HG03025 (cell line): ENCODE measurements at regions not wholly inside any gene's neighbourhood (a gene's known extent, or its start where the extent isn't known, plus 50 kb on each side); places are given as distances from the start of the nearest gene placed in this dataset.
"Not testable (repeated sequence)": the region's sequence is repeated elsewhere in the genome, so short reads cannot be mapped to it uniquely, and the experiment has no call there.

Experiments used
- ATAC-seq: cut with Tn5 transposase; IDR thresholded peaks from one replicate; pipeline ENCODE4 v1.9.1; 2021; ENCODE audit warnings: mild to moderate bottlenecking, moderate library complexity; ENCODE audit not compliant: unreplicated experiment, low FRiP score

DNA sequence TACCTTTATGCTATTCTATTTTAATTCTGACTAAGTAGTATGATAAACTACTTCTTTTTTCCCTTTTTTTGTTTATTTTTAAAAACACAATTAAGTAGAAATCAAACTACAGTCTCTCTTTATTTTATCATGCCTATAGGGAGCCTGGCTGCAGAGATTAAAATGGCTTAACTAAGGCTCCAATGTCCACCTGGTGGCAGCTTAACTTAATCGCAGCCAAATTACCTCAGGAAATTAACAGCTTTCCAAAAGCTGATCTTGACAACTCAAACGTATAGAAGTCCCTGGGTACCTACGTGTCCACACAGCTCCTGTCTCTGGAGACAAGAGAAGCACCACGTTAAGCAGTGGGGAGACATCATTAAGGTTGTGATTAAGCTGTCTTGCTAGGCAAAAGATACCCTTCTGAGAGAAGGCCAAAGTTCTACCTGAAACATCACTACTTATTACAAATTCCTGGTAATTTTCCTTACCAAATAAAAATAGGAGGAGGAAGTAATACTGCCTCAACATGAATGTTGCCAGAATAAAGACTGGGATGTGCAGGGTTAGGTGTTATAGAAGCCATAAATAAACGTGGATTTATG lies 63.2 kb upstream of the SNX19 start:
- no peak for ATAC-seq

DNA sequence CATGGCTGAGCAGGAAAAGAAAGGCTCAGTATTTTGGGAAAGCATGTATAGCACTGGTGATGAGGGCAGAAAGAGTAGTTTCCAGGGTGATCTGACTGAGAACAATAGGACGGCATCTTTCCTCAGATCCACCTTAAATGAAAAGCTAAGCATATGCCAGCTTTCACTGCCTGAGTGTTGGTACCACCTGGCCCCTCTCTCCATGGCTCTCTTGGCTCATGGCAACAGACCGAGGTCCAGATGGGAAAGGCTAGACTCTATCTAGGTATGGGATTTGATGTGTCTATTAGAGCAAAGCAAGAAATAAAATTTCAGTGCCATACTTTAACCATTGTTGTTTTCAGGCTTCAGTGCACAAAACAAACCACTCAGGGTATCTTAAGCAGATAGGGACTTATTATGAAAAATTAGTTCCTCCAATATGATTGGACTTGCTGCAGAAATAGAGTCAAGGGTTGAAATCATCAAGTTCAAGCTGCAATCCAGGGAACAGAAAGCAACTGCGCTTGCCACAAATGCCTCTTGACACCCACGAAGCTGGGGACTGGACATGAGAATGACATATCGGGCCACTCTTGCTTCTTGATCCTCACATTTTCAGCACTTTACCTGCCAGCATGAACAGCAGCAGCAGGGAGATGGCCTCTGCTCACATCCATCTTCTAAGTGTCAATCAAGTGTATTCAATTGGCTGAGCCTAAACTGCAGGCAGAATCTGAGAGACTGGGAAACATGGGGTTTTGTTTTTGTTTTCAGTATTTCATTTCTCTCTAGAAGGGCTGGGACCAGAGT lies 64.0 kb upstream of the SNX19 start:
- no peak for ATAC-seq

DNA sequence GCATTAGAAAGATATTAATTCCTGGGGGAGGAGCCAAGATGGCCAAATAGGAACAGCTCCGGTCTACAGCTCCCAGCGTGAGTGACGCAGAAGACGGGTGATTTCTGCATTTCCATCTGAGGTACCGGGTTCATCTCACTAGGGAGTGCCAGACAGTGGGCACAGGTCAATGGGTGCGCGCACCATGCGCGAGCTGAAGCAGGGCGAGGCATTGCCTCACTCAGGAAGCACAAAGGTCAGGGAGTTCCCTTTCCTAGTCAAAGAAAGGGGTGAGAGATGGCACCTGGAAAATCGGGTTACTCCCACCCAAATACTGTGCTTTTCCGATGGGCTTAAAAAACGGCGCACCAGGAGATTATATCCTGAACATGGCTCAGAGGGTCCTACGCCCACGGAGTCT lies 68.0 kb upstream of the SNX19 start:
- not testable (repeated sequence) for ATAC-seq

DNA sequence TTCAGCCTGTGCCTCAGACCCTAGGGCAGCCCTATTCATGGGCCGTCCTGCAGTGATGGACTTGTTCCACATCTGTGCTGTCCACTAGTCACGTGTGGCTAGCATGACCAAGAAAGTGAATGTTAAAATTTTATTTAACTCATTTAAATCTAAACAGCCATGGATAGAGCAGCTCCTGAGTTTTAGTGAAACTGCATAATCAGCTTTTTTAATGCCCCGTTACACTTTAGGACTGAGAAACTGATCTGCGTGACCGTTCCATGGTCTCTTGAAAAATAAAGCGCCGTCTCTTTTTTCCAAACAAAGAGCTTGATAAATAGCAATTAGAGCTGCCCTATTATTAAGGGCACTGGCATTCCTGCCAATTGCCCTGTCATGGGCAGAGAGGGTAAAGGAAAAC lies 76.5 kb upstream of the SNX19 start:
- no peak for ATAC-seq

DNA sequence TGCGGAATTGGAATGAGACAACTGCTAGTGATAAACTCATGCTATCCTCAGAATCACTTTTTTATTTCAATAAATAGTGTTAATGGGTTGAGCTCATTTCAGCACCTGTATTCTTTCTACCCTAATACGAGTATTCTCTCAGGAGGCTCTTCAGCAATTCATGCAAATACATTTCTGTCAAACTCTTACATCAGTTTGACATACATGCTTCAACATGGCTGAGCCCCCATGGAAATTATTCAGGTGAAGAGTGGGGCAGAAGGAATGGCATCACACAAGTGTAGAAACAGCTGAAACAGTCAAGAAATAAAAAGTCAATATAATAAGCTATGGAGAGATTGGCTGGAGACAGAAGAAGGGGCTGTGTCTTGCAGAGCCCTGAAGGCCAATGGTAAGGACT lies 77.8 kb upstream of the SNX19 start:
- ATAC-seq, result no peak

DNA sequence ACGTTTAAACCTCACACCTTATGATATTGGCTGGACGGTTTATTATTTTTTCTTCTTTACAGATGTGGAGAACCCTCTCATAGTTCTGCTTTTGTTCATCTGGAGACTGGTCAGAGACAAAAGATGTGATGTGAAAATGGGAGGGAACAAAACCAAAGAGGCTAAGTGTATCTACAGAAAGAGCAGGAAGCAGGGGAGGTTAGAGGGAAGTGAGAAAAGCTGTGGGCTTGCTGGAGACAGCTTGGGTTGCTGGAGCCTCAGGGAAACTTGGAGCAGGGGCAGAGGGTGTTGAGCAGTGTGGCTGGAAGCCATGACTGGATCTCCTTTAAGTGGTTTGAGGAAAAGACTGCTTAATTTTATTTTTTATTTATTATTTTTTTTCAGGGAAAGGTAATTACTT lies 79.0 kb upstream of the SNX19 start:
- ATAC-seq, result no peak

DNA sequence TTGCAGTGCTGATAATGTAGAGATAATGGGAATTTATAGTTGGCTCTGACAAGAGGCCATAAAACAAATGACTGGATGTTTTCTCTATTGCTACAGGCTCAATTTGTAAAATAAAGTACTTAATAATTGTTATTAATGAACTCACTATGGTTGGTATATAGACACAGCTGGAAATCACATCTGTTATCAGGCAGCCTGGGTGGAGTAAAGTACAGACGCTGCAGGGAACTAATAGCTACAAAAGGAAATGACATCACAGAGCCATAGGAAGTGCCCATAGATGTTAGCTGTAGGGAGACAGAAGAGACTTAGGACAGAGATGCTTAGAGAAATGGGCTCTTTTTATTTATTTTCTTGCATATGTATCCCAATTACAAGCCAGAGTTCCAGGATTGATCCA lies 81.0 kb upstream of the SNX19 start:
- ATAC-seq, result no peak

DNA sequence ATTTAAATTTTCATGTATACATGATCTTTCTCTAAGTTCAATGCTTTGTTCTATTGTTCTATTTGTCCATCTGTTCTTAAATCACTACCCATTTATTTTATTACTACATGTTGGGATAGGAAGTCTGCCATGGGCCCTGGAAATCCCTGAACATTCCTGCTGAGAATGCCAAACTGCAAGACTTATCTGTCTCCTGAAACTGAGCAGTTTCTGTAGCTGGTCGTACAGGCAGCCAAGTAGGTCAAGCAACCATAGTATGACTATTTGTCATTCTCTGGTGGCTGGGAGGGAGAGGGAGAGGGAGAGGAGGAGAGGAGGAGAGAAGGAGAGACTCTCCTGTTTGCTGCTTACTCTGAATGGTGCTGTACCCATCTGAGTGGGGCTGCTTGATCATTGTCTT lies 82.8 kb upstream of the SNX19 start:
- no peak for ATAC-seq

DNA sequence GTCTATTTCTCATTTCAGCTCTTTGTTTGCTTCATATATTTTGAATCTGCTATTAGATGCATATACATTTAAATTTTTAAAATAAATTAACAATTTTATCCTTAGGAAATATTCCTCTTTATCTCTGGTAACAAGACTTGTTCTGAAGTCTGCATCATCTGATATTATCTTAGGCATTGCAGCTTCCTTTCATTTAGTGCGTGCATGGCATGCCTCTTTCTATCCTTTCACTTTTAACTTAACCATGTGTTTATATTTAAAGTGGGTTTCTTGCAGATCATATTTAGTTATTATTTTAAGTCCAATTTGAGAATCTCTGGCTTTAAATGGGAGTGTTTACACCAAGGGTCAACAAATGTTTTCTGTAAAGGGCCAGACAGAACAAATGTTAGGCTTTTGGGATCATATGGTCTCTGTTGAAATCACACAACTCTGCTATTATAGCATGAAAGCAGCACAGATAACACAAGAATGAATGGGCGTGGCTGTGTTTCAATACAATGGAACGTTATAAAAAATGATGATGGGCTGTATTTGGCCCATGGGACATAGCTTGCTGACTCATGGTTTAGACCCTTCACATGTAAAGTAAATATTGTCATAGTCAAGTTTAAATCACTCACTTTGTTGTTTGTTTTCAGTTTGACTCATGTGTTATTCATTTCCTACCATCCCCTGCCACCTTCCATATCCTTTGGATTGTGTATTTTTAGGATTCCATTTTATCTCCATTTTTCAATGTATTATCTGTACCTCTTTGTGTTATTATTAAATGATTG lies 83.9 kb upstream of the SNX19 start:
- no peak for ATAC-seq

DNA sequence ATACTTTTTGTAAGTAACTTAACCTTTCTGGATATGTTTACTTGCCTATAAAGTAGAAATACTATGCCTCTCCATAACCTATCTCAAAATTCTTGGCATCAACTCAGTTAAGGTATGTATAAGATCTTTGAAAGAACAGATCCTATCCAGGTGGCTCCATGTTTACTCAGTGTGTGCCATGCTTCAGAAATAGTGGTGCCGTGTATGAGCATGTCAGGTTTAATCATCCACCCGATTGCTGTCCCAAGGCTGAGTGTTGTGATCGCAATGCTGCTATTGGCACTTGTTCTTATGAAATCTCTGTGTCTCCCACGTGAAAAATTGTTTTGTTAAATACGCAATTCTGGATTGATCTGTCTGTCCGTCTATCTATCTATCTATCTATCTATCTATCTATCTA lies 85.9 kb upstream of the SNX19 start:
- no peak for ATAC-seq

DNA sequence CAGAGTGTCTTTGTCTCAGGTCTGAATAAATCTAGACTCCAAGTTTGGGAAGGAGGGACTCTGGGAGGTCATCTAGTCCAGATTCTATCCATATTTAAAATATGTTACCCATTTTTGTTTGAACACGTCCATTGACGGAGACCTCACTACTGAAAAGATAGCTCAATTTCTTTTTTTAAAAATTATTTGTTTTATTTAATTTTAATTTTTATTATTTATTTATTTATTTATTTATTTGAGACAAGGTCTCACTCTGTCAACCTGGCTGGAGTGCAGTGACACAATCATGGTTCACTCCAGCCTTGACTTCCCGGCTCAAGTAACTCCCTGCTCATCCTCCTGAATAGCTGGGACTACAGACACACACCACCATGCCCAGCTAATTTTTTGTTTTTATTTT lies 89.5 kb upstream of the SNX19 start:
- no peak for ATAC-seq

DNA sequence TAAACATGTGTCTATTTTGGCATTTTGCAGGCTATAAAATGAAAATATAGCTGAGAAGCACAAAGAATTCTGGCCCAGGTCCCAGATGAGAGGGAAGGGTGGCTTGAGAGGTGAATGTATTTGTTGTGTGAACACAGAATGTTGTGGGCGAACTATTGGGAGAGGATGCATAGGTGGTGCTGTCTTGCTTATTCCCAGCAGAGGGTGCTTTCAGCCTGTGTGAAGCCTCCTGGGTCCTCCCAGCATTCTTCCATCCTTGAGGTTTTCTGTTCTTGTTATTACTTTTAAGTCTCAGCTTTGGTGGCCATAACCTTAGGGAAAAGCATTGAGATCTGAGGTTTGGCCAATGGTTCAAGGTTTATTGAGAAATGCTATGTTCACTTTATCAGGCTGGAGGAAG lies 108.7 kb upstream of the SNX19 start:
- no peak for ATAC-seq

DNA sequence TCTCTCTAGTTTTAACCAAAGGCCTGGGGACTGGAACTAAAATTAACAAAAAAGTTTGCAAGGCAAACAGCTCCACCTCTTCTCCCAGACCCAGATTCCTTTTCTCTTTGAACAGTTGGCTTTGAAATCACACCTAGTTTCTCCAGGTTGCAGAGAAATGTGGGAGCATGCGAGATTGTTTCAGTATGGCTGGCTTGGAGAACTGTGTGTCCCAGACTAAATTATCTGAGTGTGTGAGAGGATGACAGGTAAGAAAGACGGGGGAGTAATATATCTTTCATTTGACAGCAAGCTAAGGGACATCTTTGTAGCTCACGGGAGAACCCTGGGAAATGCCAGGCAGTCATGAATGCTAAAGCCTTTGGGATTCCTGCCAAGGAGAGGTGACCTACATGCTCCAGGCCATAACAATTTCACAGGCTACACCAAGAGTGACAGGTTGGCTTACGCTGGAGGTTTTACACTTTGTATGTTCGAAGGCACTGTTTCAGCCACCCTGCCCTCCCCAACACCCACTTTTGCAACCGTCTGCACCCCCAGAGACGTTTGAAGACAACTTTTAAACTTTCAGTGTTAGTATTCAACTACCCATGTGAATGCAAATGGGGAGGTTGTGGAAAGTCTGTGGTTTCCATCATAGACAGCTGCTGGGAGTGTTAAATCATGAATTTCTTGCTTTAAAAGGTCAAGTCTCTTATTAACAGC lies 109.3 kb upstream of the SNX19 start:
- peak; percentile 62 for ATAC-seq

DNA sequence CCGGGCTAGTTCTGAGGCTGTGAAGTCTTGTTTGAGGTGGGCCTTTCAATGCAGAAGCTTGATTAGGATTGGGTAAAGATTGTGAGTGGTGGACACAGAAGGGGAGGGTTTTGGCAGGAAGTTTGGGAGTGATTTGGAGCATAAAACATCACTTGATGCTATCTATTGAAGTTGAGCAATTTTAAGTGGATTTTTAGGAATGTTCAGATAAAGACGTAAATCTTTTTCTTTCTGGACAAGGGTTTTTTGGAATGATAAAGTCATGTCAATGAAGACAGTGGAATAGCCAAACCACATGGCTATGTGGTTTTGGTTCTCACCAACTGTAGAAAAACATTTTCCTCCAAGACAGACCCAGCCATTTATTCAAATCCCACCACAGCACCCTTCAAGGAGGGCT lies 111.2 kb upstream of the SNX19 start:
- ATAC-seq, result no peak

DNA sequence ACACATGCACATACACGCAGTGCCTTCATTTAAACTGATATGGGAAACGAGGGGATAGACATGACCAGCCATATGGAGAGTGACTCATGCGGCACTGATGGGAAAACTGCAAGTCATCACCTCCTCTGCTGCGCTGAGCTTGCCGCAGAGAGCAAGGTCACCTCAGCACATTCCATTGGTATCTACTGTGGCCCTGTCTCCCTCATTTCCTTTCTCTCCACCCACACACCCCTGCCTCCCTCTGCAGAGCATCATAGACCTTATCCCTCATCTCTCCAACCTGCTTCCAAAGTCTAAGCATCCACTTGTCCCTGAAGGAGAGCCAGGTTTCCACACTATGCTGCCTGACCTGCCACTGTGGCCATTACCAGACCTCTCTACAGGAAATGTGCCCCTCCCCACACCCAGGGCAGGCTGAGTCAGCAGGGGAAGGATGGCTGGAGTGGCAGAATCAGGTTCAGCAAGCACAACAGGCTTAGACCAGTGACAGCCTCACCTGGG lies 116.9 kb upstream of the SNX19 start:
- no peak for ATAC-seq

DNA sequence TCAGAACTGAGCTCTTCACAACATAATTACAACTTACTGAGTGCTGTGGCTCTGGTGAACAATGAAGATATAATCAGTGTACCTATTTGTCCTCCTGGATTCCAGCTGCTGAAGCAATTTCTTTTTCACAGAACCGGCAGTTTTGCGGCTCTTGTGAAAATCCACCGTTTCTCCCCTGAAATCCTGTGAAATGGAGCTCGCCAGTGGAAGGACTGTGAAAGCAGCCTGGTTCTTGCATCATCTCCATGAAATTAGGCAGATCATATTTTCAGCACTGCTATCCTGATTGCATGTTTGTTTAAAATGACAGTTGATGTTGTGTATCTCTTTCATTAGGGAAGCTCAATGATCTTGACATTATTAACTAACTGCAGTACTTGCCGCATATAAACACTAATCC lies 120.2 kb upstream of the SNX19 start:
- ATAC-seq, result no peak

DNA sequence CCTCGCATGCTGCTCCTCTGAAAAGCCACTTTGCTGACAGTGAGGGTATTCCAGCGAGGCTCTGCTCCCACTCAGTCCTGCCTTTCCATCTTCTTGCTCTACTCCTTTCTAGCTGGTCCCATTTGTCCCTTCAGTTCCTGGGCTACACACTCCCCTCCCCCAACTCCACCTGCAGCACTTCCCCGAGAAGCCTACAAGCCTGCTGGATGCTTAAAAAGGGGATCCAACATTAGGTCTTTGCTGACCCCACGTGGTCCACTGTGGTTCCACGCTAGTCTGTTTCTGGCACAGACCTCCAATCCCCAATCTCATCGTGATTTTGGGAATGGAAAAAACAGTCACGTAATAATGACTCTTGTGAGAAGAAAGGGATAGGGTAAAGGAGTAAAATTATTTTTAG lies 121.6 kb upstream of the SNX19 start:
- no peak for ATAC-seq

DNA sequence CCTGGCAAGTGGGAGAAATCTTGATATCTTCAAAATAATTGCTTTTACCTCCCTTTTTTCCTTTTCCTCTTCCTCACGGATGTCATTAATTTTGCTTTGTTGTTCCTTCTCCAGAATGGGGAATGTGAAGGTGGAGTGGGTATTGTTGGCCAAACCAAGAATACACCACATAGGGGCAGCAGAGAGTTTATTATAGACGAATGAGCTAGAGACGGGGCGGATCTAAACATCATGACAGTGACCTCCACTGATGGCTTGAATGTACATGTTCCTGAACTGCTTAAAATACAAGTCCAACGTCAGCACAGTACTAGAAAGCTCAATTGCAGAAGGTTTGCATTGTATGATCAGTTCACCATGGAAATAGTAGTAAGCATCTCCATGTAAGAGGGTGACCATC lies 122.3 kb upstream of the SNX19 start:
- no peak for ATAC-seq

DNA sequence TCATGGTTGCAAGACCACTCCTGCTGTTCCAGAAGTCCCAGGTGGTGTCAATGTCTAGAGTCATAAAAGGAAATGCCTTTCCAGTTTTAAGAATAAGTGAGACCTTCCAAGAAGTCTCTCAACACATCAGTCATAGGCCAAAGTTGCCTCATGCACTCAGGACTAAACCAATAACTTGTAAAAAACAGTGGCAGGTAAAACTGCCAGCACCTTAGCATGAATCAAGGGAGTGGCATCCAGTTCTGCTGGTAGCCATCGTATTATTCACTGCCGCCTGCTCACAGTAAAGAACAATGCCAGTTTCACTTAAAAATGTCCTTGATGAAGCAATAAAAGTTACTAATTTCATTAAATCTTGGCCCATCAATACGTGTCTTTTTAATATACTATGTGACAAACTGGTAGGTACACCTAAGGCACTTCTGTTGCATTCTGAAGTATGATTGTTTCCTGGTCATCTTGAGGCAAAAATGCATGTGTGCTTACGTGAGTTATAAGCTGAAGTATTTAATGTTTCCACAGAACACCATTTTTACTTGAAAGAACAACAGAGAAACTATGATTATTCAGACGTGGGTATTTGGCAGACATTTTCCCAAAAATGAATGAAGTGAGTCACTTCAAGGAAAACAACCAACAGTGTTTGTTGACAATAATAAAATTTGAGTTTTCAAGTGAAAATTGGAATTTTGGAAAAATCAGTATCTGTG lies 125.2 kb upstream of the SNX19 start:
- ATAC-seq, result no peak

DNA sequence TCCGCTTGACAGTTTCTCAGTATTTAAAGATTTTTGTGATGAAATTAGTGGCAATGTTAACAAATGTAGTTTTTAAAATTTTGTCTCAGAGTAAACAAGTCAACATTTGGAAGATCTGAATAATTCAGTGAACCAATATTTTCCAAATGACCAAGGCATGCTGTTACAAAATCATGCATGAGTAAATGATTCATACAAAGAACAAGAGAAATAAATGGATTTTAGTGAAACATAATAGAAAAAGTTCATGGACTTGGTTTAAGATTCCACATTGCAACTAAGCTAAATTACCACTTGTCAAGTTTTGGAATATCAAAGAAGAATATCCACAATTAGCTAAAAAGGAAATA lies 125.7 kb upstream of the SNX19 start:
- no peak for ATAC-seq
